Activated naive CD8-positive, alpha-beta T cell (primary cell): ENCODE measurements at regions not wholly inside any gene's neighbourhood (a gene's known extent, or its start where the extent isn't known, plus 50 kb on each side); places are given as distances from the start of the nearest gene placed in this dataset.
"Not testable (repeated sequence)": the region's sequence is repeated elsewhere in the genome, so short reads cannot be mapped to it uniquely, and the experiment has no call there.

ENCODE experiments used
- H3K27ac Mint-ChIP-seq: one replicate; pipeline ENCODE4 v1.8.0; 2021; ENCODE audit warnings: mixed read lengths
- H3K27me3 Mint-ChIP-seq: one replicate; pipeline ENCODE4 v1.8.0; 2021; ENCODE audit warnings: mixed read lengths
- H3K36me3 Mint-ChIP-seq: one replicate; pipeline ENCODE4 v1.8.0; 2021; ENCODE audit warnings: mixed read lengths
- H3K4me1 Mint-ChIP-seq: one replicate; pipeline ENCODE4 v1.8.0; 2021; ENCODE audit warnings: low read depth, mixed read lengths
- H3K4me3 Mint-ChIP-seq: one replicate; pipeline ENCODE4 v1.8.0; 2021; ENCODE audit warnings: mild to moderate bottlenecking, mixed read lengths
- H3K9me3 Mint-ChIP-seq: one replicate; pipeline ENCODE4 v1.8.0; 2021; ENCODE audit warnings: low read depth, mixed read lengths

- H3K9me3 Mint-ChIP-seq: peaks cover 4% of the 10 kb centered on the region
- peaks cover 1% of the 10 kb centered on the region for H3K27me3 Mint-ChIP-seq
- H3K4me3 Mint-ChIP-seq: no peak overlapping the region
- no peaks in the 10 kb centered on the region for H3K36me3 Mint-ChIP-seq
- peaks cover 10% of the 10 kb centered on the region for H3K4me1 Mint-ChIP-seq
- no peak overlapping the region for H3K27ac Mint-ChIP-seq
These were observed 194.6 kb downstream of the FAM43A start for GRCh38 chr3:194879991-194880939.

DNA sequence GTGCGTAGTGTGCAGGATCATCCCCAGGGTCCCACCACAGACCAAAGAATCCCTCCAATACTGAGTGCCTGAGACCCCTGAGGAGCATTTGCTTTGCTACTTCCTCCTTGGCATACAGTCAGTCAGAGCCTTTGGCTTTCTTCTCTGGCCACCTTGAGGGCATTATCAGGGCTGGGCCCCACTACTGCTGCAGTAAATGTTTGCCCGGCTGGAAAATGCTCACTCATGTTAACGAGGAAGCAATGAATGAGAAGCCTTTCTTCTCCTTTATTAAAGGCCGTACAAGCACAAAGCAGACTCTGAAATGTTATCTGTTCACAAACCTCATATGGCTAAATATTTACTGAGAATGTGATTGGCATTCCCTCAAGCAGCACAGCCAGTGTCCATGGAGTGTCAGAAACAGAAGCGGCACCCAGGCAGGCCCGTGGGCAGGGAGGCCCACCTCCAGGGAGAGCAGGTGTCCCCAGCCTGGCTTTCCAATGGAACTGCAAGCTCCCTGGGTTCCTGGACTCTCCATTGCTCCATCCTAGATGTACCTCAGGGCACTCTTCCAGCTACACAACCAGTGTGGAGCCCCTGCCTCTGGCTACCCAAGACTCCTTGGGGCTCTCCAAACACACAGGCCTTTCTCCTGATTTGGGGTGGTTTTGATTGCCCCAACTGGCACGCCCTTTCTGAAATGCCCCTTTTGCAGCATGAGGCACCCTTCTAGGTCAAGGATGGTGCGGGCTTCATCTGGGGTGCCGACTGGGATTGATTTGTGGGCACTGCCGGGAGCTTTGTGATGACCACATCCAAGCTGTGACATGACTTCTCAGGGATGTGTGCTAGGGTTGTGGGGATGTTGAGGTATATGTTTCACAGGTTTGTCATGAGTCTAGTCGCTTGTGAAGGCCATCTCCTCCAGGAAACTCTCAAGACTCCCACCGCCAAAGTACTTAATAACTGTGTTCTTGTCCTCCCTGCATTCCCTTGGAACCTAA is 195.6 kb downstream of the FAM43A start:
- Mint-ChIP-seq H3K4me3 (no peak overlapping the region), H3K36me3 (no peaks in the 10 kb centered on the region), H3K4me1 (peaks cover 10% of the 10 kb centered on the region), H3K27me3 (no peaks in the 10 kb centered on the region), H3K27ac (no peak overlapping the region), H3K9me3 (peaks cover 4% of the 10 kb centered on the region)

DNA sequence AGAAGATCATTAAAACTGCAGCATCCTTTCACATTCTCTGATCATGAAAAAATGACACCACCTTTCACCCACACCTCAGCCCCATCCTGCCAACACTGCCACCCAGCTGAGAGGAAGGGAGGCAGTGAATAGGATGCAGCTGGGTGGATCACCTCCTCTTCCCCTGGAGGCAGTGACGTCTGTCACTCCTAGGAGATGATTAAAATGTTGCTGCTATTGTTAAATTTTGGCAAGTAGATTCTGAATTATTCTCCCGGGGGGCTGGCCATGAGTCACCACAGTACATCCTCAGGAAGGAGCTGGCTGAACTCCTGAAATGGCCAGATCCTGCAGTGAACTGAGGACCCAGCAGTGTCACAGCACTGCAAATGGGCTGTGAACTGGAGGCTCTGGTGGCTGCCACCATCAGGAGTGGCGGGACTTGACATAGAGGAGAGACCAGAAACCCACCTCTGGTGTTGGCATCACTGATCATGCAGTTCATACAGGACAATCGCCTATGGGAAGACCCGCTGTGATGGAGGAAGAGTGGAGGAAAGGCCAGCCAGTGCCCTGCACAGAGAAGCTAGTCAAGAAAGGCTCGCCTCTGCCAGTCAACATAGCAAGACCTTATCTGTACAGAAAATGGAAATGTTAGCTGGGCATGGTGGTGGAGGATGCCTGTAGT is 199.1 kb downstream of the FAM43A start:
- Mint-ChIP-seq H3K27me3 (no peaks in the 10 kb centered on the region), H3K36me3 (peaks cover 2% of the 10 kb centered on the region), H3K9me3 (peaks cover 4% of the 10 kb centered on the region), H3K4me1 (peaks cover 4% of the 10 kb centered on the region), H3K27ac (no peak overlapping the region), H3K4me3 (no peak overlapping the region)

DNA sequence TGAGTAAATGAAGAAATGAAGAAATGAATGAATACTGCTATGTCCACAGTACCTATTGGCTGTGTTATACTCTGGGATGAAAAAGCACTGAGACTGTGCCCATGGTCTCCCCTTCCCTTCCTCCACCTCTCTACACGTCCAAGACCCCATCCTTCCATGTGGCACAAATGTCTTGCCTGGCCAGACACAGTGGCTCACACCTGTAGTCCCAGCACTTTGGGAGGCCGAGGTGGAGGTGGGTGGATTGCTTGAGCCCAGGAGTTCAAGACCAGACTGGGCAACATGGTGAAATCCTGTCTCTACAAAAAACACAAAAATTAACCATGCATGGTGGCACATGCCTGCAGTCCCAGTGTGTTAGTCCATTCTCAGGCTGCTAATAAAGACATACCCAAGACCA is 200.1 kb downstream of the FAM43A start:
- H3K4me3 Mint-ChIP-seq: no peak overlapping the region
- H3K9me3 Mint-ChIP-seq: peaks cover 4% of the 10 kb centered on the region

DNA sequence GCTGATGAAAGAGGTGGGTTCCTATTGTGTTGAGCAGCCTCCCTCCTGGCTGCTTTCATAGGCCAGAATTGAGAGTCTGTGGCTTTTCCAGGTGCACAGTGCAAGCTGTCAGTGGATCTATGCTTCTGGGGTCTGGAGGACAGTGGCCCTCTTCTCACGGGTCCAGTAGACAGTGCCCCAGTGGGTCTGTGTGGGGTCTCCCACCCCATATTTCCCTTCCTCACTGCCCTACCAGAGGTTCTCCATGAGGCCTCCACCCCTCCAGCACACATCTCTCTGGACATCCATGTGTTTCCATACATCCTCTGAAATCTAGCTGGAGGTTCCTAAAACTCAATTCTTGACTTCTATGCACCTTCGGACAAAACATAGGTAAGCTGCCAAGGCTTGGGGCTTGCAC is 201.2 kb downstream of the FAM43A start:
- H3K27ac Mint-ChIP-seq: no peak overlapping the region
- no peaks in the 10 kb centered on the region for H3K27me3 Mint-ChIP-seq
- no peak overlapping the region for H3K4me3 Mint-ChIP-seq
- H3K9me3 Mint-ChIP-seq: peaks cover 4% of the 10 kb centered on the region
- no peaks in the 10 kb centered on the region for H3K4me1 Mint-ChIP-seq
- H3K36me3 Mint-ChIP-seq: peaks cover 2% of the 10 kb centered on the region

More for the DNA sequence above, 200.1 kb downstream of the FAM43A start:
- Mint-ChIP-seq H3K27me3 (no peaks in the 10 kb centered on the region), H3K27ac (no peak overlapping the region), H3K4me1 (no peaks in the 10 kb centered on the region), H3K36me3 (peaks cover 2% of the 10 kb centered on the region)

- H3K4me3 Mint-ChIP-seq, H3K36me3 Mint-ChIP-seq, H3K9me3 Mint-ChIP-seq, H3K27me3 Mint-ChIP-seq, H3K27ac Mint-ChIP-seq, H3K4me1 Mint-ChIP-seq: not testable (repeated sequence)
These were observed 202.4 kb downstream of the FAM43A start for GRCh38 chr3:194888062-194888461.

DNA sequence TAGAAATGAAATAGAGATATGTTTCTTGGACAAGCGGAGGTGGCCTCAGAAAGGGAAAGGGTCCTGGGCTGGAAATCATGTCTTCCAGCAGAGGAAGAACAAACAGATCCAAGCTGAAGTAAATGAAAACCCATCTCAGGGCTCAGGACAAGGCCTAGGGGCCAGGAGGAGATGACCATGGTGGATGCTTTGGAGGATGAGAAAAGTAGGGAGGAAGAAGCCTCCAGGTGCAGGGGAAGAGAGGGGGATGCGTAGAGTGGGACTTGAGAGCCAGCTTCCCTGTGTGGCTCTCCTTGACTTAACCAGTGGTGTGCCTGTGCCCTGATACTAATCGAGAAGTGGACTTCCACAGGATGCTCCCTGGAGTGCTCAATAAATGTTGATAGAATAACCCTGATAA is 203.2 kb downstream of the FAM43A start:
- Mint-ChIP-seq H3K27ac (no peak overlapping the region), H3K9me3 (peaks cover 11% of the 10 kb centered on the region), H3K4me3 (no peak overlapping the region), H3K27me3 (no peaks in the 10 kb centered on the region), H3K4me1 (no peaks in the 10 kb centered on the region), H3K36me3 (peaks cover 5% of the 10 kb centered on the region)

GRCh38 chr3:194890091-194890490 is 204.4 kb downstream of the FAM43A start:
- H3K9me3 Mint-ChIP-seq: peaks cover 16% of the 10 kb centered on the region
- no peak overlapping the region for H3K4me3 Mint-ChIP-seq
- H3K27me3 Mint-ChIP-seq: no peaks in the 10 kb centered on the region
- no peak overlapping the region for H3K27ac Mint-ChIP-seq
- H3K4me1 Mint-ChIP-seq: no peaks in the 10 kb centered on the region
- H3K36me3 Mint-ChIP-seq: peaks cover 5% of the 10 kb centered on the region

- Mint-ChIP-seq H3K4me3 (no peak overlapping the region), H3K27ac (no peak overlapping the region), H3K27me3 (peaks cover 3% of the 10 kb centered on the region), H3K36me3 (peaks cover 3% of the 10 kb centered on the region), H3K4me1 (no peaks in the 10 kb centered on the region), H3K9me3 (peaks cover 16% of the 10 kb centered on the region)
These were observed 207.7 kb downstream of the FAM43A start for GRCh38 chr3:194893121-194893987.

DNA sequence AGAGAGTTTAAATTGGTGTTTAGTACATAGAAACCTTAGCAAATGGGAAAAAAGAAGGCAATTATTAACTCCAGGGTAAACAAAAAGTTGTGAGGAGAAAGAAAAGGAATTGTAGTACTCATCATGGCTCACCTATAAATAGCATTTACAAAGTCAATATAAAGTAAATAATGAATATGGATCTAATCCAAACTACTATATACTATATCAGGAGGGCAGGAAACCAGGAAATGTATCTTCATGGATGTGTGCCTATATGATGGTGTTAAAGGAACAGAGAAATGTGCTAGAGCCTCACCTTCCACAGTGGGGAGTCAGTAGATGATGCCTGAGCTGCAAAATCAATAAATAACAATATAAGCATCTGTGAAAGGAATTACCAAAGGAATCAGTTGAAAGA is 208.9 kb downstream of the FAM43A start:
- Mint-ChIP-seq H3K4me3 (no peak overlapping the region), H3K36me3 (peaks cover 3% of the 10 kb centered on the region), H3K27me3 (peaks cover 11% of the 10 kb centered on the region), H3K4me1 (no peaks in the 10 kb centered on the region), H3K9me3 (peaks cover 20% of the 10 kb centered on the region), H3K27ac (no peak overlapping the region)

- no peak overlapping the region for H3K27ac Mint-ChIP-seq
- peaks cover 8% of the 10 kb centered on the region for H3K9me3 Mint-ChIP-seq
- H3K4me1 Mint-ChIP-seq: no peaks in the 10 kb centered on the region
- peaks cover 27% of the 10 kb centered on the region for H3K27me3 Mint-ChIP-seq
- peaks cover 5% of the 10 kb centered on the region for H3K36me3 Mint-ChIP-seq
- no peak overlapping the region for H3K4me3 Mint-ChIP-seq
These were observed 215.3 kb downstream of the FAM43A start for GRCh38 chr3:194900854-194901522.

GRCh38 chr3:194903447-194903846 is 217.8 kb downstream of the FAM43A start:
- not testable (repeated sequence) for H3K27ac Mint-ChIP-seq, H3K4me3 Mint-ChIP-seq, H3K36me3 Mint-ChIP-seq, H3K9me3 Mint-ChIP-seq, H3K4me1 Mint-ChIP-seq
- H3K27me3 Mint-ChIP-seq: peaks cover 26% of the 10 kb centered on the region

DNA sequence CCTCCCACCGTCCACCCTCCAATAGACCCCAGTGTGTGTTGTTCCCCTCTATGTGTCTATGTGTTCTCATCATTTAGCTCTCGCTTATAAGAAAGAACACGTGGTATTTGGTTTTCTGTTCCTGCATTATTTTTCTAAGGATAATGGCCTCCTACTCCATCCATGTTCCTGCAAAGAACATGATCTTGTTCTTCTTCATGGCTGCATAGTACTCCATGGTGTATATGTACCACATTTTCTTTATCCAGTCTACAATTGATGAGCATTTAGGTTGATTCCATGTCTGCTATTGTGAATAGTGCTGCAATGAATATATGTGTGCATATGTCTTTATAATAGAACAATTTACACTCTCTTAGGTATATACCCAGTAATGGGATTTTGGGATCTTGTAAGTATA is 219.3 kb downstream of the FAM43A start:
- H3K4me3 Mint-ChIP-seq, H3K9me3 Mint-ChIP-seq, H3K27ac Mint-ChIP-seq, H3K4me1 Mint-ChIP-seq, H3K36me3 Mint-ChIP-seq: not testable (repeated sequence)
- peaks cover 15% of the 10 kb centered on the region for H3K27me3 Mint-ChIP-seq
